ENCODE measurements at regions not wholly inside any gene's neighbourhood (a gene's known extent, or its start where the extent isn't known, plus 50 kb on each side); places are given as distances from the start of the nearest gene placed in this dataset.

- POLR2A ChIA-PET, result no interaction called here
- FAIRE-seq, result no peak
Measured at GRCh38 chrX:40258909-40259308, 161.2 kb upstream of the BCOR start.

GRCh38 chrX:40253771-40254170, 156.0 kb upstream of the BCOR start:
- H4K20me1 ChIP-seq (replicated peaks; ENCODE audit: control insufficient read depth, extremely low read depth, insufficient read depth, low read length), result no peaks in the 10 kb centered on the region
- intact Hi-C loops (cut with micrococcal nuclease), result no loop called here
- TF ChIP-seq FOS (IDR thresholded peaks at IDR 0.05; ENCODE audit: borderline replicate concordance, insufficient read depth, low read length) (no peak), MAX (IDR thresholded peaks at IDR 0.05; ENCODE audit: insufficient read depth, insufficient read length) (no peak), GATA2 (IDR thresholded peaks at IDR 0.05; ENCODE audit: insufficient read depth, insufficient read length, low read depth, low read length) (no peak), POLR2A (IDR thresholded peaks at IDR 0.05; ENCODE audit: low read depth, low read length) (no peak), JUN (IDR thresholded peaks at IDR 0.05; ENCODE audit: borderline replicate concordance, insufficient read depth, insufficient read length, low read depth) (no peak), POLR2AphosphoS5 (IDR thresholded peaks at IDR 0.05; ENCODE audit: insufficient read depth, low read depth, low read length) (no peak), EZH2 (IDR thresholded peaks at IDR 0.05; ENCODE audit: borderline replicate concordance, low read depth, low read length, severe bottlenecking) (no peak), MYC (IDR thresholded peaks at IDR 0.05; ENCODE audit: low read depth, low read length) (no peak), CTCF (IDR thresholded peaks at IDR 0.05; ENCODE audit: extremely low read depth in 1 of 2, insufficient read depth in 1 of 2, low read depth in 1 of 2, low read length in 2 of 2) (no peak)
- no peak overlapping the region for H2AFZ ChIP-seq (ENCODE audit: low read depth, low read length)
- no peaks in the 10 kb centered on the region for H3K4me1 ChIP-seq (ENCODE audit: control insufficient read depth, extremely low read depth, insufficient read depth, low read length)
- dilution Hi-C loops (cut with MboI; ENCODE audit: extremely low pct_ligation_motif_present, low sequenced_read_pairs), result no loop called here
- H3K9ac ChIP-seq (replicated peaks; ENCODE audit: extremely low read depth, insufficient read depth, low read length), result no peak overlapping the region
- H3K9me1 ChIP-seq (replicated peaks; ENCODE audit: control insufficient read depth, extremely low read depth, insufficient read depth, low read length), result no peaks in the 10 kb centered on the region
- H3K4me3 ChIP-seq (replicated peaks in 1 of 3; ENCODE audit: insufficient read depth in 1 of 3, low read depth in 1 of 3, low read length in 3 of 3), result no peak overlapping the region
- no peak overlapping the region for H3K27ac ChIP-seq (ENCODE audit: insufficient read depth, low read depth, low read length)
- no peaks in the 10 kb centered on the region for H3K27me3 ChIP-seq (ENCODE audit: control insufficient read depth in 2 of 2, insufficient read depth in 2 of 2, low read length in 2 of 2)
- H3K36me3 ChIP-seq (ENCODE audit: control insufficient read depth in 2 of 2, extremely low read depth in 1 of 2, insufficient read depth in 2 of 2, low read length in 2 of 2), result no peaks in the 10 kb centered on the region
- ChIA-PET CTCF (no interaction called here), POLR2A (no interaction called here)
- DNase-seq (ENCODE audit: low read depth, low spot score) (no peak), FAIRE-seq (no peak)
- H3K79me2 ChIP-seq (ENCODE audit: control insufficient read depth, insufficient read depth, low read length), result no peaks in the 10 kb centered on the region
- no TSS peak for BruUV-seq (replicated peaks)
- H3K9me3 ChIP-seq (replicated peaks; ENCODE audit: control insufficient read depth, insufficient read depth, low read length), result no peaks in the 10 kb centered on the region
- no peak overlapping the region for H3K4me2 ChIP-seq (ENCODE audit: insufficient read depth, low read length)

More at GRCh38 chrX:40258909-40259308, 161.2 kb upstream of the BCOR start:
- Histone ChIP-seq H3K79me2 (ENCODE audit: control insufficient read depth, insufficient read depth, low read length) (no peaks in the 10 kb centered on the region), H3K27me3 (ENCODE audit: control insufficient read depth in 2 of 2, insufficient read depth in 2 of 2, low read length in 2 of 2) (no peaks in the 10 kb centered on the region), H3K9me1 (replicated peaks; ENCODE audit: control insufficient read depth, extremely low read depth, insufficient read depth, low read length) (no peaks in the 10 kb centered on the region), H3K27ac (ENCODE audit: insufficient read depth, low read depth, low read length) (no peak overlapping the region), H2AFZ (ENCODE audit: low read depth, low read length) (no peak overlapping the region), H4K20me1 (replicated peaks; ENCODE audit: control insufficient read depth, extremely low read depth, insufficient read depth, low read length) (no peaks in the 10 kb centered on the region), H3K36me3 (ENCODE audit: control insufficient read depth in 2 of 2, extremely low read depth in 1 of 2, insufficient read depth in 2 of 2, low read length in 2 of 2) (no peaks in the 10 kb centered on the region), H3K4me1 (ENCODE audit: control insufficient read depth, extremely low read depth, insufficient read depth, low read length) (peaks cover 15% of the 10 kb centered on the region), H3K4me3 (replicated peaks in 1 of 3; ENCODE audit: insufficient read depth in 1 of 3, low read depth in 1 of 3, low read length in 3 of 3) (no peak overlapping the region), H3K4me2 (ENCODE audit: insufficient read depth, low read length) (no peak overlapping the region), H3K9ac (replicated peaks; ENCODE audit: extremely low read depth, insufficient read depth, low read length) (no peak overlapping the region), H3K9me3 (replicated peaks; ENCODE audit: control insufficient read depth, insufficient read depth, low read length) (no peaks in the 10 kb centered on the region)
- DNase-seq (ENCODE audit: low read depth, low spot score), result no peak
- CTCF ChIA-PET, result no interaction called here
- intact Hi-C loops (cut with micrococcal nuclease) (no loop called here), dilution Hi-C loops (cut with MboI; ENCODE audit: extremely low pct_ligation_motif_present, low sequenced_read_pairs) (no loop called here)
- BruUV-seq (replicated peaks), result no TSS peak
- TF ChIP-seq GATA2 (IDR thresholded peaks at IDR 0.05; ENCODE audit: insufficient read depth, insufficient read length, low read depth, low read length), result no peak
- TF ChIP-seq MAX (IDR thresholded peaks at IDR 0.05; ENCODE audit: insufficient read depth, insufficient read length), result no peak
- no peak for TF ChIP-seq POLR2A (IDR thresholded peaks at IDR 0.05; ENCODE audit: low read depth, low read length)
- TF ChIP-seq MYC (IDR thresholded peaks at IDR 0.05; ENCODE audit: low read depth, low read length), result no peak
- no peak for TF ChIP-seq POLR2AphosphoS5 (IDR thresholded peaks at IDR 0.05; ENCODE audit: insufficient read depth, low read depth, low read length)

Data from endothelial cell of umbilical vein (primary cell).